HL-60/S4 treated with retinoic acid at 250 ng/mL for 4 days and 3 days (cell line): ENCODE measurements at regions not wholly inside any gene's neighbourhood (a gene's known extent, or its start where the extent isn't known, plus 50 kb on each side); places are given as distances from the start of the nearest gene placed in this dataset.

ENCODE experiments used
- in situ Hi-C: fragments of 300-500 bp; cut with MboI; formaldehyde crosslinking; loops from 2 replicates; pipeline ENCODE4 v1.7.0; 2022; ENCODE audit warnings: low sequenced_read_pairs

DNA sequence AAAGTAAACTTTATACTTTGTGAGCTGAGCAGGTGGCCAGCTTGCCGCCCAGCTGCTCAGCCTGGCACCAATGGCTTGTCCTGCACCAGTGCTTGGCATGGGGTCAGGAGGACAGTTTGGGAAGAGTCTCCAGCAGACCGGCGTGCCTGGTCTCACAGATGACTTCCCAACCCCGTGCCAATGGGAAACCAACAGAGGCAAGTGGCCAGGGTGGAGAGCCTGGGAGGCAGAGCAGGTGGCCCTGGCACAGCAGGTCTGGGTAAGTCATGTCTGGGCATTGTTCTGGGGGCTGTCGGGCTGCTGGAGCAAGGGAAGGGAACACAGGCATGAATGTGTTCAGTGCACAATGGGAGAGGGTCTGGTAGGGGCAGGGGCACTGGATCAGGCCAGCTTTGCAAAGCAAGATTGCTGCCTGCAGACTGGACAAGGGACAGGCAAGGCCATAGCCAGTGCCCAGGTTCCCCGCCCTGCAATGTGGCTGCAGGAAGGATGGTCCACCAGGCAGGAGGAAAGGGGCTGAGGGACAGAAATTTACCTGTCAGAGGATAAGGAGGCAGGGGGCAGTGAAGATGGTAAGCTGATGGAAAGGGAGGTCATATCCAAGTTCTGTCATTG lies 76.2 kb upstream of the ALDH1B1 start:
- in situ Hi-C loops, result no loop called here

DNA sequence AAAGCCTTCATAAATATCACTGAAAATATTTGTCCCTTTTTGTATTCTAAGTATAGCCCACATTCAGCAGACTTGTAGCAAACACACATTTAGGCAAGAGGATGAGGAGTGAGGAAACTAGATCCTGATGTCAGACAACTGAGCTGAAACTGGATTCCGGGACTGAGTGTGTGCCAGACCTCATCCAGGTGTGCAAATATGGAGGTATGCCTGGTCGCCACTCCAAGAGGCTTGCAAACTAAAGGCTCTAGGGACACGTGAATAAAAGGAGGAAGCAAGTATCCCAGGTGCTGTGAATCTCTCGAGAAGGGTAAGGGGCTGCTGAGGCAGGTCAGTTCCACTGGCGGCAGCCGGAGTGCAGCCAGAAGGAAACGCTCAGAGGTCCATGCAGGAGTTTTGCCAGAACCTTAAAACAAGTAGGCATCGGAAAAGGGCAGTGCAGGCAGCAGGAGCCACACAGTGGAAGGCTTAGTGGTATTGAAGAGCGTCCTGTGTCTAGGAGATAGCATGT lies 77.4 kb upstream of the ALDH1B1 start:
- in situ Hi-C loops, result no loop called here

DNA sequence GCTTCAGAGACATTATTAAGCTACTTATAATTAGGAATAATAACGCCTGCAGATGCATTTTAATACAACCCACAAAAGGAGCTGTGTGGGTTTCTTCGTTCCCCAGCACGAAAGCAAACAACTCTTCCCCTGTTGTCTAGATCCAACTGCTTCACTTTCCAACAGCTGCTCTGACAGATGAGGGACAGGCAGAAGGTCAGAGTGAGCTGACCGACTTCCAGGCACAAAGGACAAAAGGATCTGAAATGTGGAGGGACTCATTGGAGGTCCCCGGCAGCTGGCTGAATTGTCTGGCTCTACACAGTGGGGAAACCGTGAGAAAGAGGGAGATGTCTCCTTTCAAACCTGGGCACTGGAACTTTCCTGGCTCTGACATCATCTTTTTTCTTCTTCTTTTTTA lies 79.1 kb upstream of the ALDH1B1 start:
- in situ Hi-C loops, result no loop called here

DNA sequence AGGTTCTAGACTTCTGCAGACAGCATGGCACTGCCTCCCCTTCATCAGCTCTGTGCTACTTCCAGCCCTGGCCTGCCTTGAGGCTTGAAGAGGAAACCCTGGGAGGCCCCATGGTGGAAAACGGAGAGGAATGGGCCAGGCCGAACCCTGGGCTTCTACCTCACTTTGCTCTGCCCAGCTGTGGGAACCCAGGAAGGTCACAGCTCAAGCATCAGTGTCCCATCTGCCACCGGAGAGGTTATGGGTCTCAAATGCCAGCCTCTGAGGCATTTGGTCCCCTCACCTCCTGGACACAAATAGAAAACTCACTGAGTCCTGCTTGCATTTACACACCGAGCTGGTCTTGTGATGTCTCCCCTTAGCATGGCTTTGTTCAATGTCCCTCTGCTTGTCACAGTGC lies 80.1 kb upstream of the ALDH1B1 start:
- in situ Hi-C loops, result no loop called here

DNA sequence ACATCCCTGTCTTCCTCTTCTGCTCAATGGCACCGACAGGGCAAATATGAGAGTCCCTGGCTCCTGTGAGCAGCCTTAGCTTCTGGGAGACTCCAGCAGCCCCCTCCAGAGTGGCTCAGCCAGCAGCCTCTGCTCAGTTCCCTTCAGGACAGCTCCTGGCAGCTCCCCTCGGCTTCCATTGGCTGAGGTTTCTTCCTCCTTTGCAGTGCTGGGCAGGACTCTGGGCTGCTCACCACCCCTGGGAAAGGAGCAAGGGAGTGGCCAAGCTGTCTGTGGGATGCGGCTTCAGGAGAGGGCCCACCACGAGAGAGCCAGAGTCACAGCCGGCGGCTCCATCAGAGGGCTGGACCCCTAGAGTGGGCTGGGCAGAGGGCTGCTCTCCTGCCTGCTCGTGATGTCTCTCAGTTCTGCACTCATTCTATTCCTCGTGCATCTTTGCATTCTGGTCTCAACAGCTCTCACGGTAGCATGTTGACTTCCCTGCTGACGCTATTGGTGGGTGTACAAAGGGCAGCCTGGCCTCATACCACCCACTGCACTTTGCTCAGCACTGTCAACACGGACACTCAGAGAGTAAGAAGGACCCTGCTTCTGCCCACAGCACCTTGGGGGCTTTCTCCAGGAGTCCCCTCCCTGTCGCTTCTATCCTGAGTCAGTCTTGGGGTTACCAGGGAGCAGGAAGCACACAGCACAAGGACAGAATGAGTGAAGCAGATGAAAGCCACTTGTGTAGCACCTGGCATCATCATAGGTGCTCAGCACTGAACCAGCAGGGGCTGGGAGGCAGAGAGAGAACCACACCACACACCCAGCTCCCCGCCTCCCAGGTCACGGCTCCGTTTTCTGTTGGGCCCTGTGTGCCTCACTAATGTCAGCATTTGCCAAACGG lies 80.9 kb upstream of the ALDH1B1 start:
- in situ Hi-C loops, result no loop called here

DNA sequence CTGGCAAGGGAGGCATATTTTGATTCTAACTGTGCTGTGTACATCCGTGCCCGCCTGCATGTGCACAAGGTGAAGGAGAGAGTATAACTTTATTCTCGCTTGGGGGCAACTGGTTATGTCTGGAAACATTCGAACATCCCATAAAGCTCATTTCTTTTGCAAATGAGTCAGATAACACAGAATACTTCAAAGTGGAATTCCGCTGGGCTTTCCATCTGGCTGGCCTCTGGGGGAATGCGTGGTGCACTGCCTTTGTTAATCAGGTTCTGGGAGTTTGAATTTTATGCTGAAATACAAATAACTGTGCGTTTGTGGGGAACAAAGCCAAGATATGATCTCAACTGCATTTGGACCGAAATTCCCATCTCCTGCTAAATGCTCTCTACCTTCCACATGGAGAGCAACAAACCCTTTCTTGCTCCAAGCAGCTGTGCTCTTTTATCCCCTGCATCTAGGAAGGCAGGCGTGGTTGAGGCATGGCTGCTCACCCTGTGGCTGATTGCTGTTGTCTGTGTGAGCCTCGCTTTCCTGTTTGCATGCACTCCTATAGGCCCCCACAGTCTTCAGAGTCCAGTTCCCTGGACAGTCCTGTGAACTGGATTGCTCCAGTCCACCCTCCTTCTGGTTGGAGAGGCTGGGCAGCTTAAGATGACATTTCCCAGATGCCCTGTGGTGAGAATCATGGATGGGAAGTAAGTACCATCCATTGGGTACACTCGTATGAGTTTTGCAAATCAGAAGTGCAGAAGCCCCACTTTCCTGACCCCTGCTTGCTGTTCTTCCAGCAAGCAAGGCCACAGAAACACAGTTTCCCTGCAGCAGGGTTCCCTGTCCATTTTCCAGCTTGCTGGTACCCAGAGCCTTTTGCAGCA lies 82.9 kb upstream of the ALDH1B1 start:
- in situ Hi-C loops, result no loop called here

DNA sequence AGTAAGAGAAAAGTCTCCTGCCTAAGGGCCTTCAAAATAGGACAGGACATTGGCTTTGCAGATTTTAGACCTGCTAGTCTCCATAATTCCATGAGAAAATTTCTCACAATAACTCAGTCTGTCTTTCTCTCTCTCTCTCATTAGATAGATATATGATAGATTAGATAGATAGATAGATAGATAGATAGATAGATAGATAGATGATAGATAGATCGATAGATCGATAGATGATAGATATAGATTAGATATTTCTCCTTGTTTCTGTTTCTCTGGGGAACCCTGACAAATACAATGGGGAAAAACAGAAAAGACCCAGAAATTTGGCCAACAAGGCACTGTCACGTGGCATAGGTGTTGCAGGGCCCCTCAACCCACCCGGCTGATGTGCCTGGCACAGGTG lies 84.4 kb upstream of the ALDH1B1 start:
- in situ Hi-C loops, result no loop called here

DNA sequence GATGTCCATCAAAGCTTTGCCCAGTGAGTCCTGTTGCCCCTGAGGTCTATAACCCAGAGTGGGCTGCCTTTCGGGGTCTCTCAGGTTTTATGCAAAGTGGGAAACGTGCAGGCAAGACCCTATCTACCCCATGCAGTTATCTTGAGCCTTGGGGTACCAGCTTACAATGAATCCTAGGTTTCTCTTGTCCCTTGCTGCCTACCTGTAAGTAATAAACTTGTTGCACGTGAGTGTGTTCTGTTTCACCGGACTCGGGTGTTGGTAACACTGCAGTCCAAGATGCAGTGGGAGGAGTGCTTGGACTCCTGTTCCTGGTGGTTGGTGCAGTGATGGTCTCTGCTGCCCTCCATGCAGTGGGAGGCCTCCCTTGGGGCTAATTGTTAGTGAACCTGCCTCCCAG lies 85.6 kb upstream of the ALDH1B1 start:
- in situ Hi-C loops, result no loop called here

DNA sequence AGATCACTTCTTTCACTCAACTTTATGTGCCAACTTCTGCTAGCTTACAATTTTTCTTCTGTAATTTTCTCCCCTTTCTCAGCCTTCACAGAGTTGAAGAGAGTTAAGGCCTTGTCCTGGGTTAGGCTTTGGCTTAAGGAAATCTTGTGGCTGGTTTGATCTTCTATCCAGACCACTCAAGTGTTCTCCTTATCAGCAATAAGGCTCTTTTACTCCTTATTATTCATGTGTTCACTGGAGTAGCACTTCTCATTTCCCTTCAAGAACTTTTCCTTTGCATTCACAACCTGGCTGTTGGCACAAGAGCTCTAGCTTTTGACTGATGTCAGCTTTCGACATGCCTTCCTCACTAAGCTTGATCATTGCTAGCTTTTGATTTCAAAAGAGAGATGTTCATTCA lies 86.9 kb upstream of the ALDH1B1 start:
- in situ Hi-C loops, result no loop called here

DNA sequence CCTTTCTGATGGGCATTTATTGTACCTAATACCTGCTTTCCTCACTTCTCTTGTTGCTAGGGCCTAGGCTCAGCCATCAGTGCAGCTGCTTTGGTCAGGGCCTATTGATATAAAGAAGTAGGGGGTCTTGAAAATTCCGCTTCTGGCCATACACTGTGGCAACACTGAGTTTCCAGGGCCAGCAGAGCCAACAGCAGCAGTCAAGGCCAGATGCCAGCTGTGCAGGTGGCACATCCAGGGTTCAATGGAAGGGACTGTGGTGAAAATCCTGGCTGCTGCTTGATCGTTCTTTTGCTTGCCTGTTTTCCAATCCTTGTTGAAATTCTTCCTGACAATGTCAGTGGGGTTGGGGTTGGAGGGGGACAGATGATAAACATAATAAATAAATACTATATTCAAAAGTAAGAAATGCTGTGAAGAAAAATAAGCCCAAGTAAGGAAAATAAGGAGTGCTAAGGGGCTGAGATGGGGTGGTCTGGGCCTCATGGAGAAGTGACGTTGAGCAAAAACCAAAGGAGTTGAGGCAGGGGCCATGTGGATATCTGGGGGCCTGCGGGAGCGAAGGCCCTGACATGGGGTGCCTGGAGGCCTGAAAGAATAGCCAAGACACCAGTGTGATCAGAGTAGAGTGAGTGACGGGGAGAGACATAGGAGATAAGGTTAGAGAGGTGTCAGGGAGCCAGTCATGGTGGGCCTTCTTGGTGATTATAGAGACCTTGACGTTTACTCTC lies 91.0 kb upstream of the ALDH1B1 start:
- in situ Hi-C loops, result no loop called here

DNA sequence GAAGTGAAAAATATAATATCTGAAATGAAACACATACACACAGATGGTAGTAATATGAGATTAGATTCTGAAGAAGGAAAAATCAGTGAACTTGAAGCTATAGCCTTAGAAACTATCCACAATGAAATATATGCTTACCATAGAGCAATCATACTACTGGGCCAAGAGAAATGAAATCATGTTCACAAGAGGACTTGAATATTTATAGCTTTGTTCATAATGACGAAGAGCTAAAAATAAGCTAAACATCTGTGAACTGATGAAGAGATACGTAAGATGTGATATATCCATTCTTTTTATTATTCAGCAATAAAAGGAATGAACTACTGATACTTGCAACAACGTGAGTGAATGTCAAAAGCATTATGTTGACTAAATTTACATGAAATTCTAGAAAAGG lies 92.6 kb upstream of the ALDH1B1 start:
- in situ Hi-C loops, result no loop called here

DNA sequence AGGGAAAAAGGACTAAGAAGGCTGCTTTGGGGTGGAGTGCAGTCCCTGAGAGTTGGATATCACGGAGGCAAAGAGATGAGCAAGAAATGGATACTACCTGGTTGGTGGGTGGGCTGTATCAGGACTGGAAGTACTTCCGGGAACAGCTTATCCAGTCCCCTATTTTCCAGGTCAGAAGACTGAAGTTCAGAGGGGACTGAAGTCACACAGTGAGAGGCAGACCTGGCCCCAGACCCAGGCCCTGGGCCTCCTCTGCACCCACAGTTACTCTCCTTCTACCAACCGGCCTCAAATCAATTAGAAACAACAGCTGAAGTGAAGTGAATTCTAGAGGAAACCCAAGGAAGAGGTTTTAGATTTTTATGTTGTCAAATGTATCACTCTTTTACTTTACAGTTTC lies 93.6 kb upstream of the ALDH1B1 start:
- in situ Hi-C loops, result no loop called here

DNA sequence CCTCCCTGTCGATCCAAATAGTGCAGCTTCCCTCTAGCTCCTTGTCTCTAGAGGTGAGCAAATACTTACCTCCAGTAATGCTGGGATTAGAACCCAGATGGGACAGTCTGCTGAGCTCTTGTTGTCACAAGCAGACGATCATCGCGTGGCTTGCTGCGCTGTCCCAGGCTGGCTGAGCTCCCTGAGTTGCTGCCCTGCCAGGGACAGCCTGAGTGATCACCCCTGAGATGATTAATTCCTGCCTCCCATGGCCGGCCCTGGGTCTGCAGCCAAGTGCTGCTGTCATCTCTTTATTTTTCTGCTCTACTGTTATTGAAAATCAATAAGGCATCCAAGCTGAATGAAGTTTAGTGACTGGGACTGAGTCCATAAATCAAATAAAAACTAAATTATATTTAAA lies 94.0 kb upstream of the ALDH1B1 start:
- in situ Hi-C loops, result no loop called here

DNA sequence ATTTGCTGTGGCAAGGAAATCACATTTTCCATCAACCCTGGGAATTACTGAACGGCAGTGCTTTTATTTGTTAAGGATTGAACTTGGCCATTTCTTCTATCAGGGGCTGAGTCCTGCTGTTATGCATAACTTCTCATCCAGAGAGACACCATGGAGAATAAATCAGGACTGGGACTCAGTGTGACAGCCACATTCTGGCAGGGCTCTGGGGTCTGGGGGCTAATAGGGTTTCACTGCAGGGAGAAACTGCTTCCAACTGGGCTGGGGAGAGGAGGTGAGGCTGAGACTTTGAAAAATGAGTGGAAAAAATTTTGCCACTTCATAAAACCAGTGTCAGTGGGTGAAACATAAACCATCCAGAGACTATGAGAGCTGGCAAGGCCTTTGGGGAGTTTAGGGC lies 95.7 kb upstream of the ALDH1B1 start:
- in situ Hi-C loops, result no loop called here

DNA sequence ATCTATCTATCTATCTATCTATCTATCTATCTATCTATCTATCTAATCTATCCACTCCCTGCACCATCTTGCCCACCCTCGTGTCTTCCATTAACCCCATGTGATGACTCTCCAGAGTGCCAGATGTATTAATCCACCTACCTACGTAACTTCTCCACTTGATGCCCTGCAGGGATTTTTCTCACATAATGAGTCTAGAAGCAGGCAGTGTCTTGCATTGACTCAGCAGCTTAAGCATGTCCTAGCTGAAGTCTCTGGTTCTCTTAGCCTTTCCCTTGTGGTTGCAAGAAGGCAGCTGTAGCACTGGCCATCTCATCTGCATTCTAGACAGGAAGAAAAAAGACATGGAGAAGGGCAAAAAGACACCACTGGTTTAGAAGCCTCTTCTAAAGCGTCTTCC lies 96.7 kb upstream of the ALDH1B1 start:
- in situ Hi-C loops, result no loop called here

DNA sequence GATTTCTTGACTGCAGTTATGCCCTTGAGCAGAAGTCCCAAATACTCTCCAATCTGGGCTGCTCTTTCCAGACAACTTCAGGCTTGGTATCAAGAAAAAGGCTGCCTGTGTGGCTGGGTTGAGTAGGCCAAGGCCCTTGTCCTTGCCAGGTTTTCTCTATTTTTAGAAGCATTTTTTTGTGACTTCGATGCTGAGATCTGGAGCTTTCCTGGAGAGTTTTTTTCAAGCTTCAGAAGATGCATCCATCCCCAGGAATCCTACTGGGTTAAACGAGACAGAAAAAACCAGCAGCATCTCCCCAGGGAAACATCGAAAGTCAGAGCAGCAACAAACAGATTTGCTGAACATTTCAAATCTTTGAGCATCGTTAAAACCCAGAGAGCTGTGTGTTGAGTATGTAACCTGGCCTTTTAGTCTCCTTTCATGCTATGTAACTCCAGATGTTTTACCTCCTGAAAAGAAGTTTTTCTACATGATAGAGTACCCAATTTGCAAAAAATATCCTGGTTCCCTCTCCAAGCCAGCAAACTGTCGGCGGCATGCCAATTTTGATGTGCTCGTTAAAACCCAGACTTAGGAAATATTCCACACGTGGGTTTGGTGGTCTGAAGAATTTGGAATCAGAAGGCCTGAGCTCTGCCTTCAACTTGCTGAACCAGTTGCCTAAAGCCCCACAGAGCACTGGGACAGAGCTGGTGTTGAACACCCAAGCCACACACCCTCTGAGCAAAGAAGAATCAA lies 98.1 kb upstream of the ALDH1B1 start:
- in situ Hi-C loops, result no loop called here

DNA sequence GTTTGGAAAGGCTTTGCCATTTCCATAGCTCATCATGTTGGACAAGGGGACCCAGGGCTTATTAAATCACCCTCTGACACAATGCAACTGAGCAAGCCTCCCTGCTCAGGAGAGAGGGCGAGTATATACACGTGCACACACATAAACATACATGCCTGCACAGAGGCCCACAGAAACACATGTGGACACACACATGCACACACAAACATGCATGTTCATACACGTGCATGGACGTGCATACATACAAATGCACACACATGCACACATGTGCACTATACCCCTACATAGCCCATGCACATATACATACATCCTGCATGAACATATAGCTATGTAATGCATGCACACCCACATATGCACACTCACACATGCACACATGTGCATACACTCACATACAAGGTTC lies 99.5 kb upstream of the ALDH1B1 start:
- in situ Hi-C loops, result no loop called here

DNA sequence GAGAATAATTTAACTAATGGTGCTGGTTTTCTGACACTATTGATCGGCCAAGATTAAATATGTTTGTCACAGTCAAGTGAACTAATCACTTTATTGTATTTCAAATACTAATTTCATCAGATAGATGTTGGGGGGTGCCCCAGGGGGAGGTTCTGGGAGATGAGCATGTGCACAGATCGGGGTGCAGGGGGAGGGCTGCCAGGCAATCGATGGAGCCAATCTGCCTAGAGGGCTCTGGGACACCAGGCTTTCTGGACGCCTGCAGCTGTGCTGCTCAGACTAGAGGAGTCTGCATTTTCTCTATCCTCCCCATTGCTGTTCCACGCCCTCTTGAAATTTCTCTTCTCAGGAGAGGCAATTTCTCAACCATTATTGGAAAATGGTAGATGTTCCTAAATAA lies 100.0 kb upstream of the ALDH1B1 start:
- in situ Hi-C loops, result no loop called here

DNA sequence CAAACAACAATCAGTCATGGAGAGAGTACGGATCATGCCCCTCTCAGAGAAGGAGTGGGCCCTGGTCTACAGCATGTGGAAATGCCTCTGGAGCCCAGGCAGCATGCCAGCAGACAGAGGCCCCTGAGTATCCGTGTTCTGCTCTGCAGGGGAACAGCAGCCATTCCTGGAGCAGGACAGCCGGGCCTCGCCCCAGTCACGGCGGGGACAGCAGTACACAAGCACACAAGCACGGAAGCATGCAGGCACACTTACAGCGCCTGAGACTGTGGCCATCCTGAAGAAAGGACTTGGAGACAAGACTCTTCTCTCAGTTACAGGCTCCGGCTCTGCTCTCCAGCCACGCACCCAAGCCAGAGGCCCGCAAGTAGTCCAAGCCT lies 102.6 kb upstream of the ALDH1B1 start:
- in situ Hi-C loops, result no loop called here

DNA sequence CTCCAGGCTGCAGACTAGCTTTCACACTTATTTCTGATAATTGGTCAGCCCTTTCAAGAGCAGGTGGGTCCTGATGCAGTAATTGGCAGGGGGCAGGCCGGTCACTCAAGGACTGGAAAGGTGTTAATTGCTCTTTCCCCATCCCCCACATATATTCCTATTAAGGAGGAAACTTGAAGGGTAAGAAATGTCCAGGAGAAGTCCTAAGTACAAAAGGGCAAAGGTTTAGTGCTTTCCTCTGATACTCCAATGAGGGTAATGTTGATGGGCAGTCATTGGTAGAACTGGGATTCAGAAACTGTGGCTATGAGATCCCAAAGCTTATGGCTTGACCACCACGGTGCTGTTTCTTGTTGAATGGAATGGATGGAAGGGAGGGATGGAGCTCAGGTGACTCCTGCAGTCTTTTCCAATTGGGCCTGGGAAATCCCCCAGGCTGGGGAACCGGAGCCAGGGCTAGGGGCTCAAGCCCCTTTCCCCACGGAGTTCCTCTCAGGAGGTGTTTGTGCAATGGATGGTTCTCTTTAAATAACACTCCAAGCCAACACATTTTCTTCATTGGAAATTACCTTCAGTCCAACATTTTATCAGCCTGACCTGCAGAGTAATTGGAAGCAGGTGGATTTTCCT lies 103.2 kb upstream of the ALDH1B1 start:
- in situ Hi-C loops, result no loop called here
